Suprapubic skin (tissue), 4 donors: ENCODE measurements at regions not wholly inside any gene's neighbourhood (a gene's known extent, or its start where the extent isn't known, plus 50 kb on each side); places are given as distances from the start of the nearest gene placed in this dataset.

Experiments
- DNase-seq, 2 donors: peaks; one replicate each; pipeline ENCODE4 v3.0.0-alpha.2; 2019; ENCODE audit warnings: low spot score in 2 of 2
- H3K27ac ChIP-seq: fragments of 200-600 bp; sonication (generic); one replicate; pipeline ENCODE4 v1.5.1; 2019
- H3K27me3 ChIP-seq: fragments of 200-600 bp; sonication (generic); one replicate; pipeline ENCODE4 v1.5.1; 2019
- H3K36me3 ChIP-seq: fragments of 200-600 bp; sonication (generic); one replicate; pipeline ENCODE4 v1.5.1; 2019
- H3K4me1 ChIP-seq: fragments of 200-600 bp; sonication (generic); one replicate; pipeline ENCODE4 v1.5.1; 2019
- H3K4me3 ChIP-seq: fragments of 200-600 bp; sonication (generic); one replicate; pipeline ENCODE4 v1.5.1; 2019; ENCODE audit warnings: mild to moderate bottlenecking
- H3K9me3 ChIP-seq: fragments of 200-600 bp; sonication (generic); one replicate; pipeline ENCODE4 v1.5.1; 2019
- EP300 ChIP-seq: sonication (generic); formaldehyde crosslinking; IDR thresholded peaks from one replicate; pipeline ENCODE4 v1.6.1; 2017; ENCODE audit warnings: antibody characterized with exemption
- POLR2A ChIP-seq, 2 donors: fragments of 450-650 bp; IDR thresholded peaks; one replicate each; pipeline ENCODE4 v1.6.1; 2017; ENCODE audit warnings: antibody characterized with exemption in 2 of 2, mild to moderate bottlenecking in 2 of 2, moderate library complexity in 2 of 2
- POLR2AphosphoS5 ChIP-seq, 3 donors: sonication (generic); formaldehyde crosslinking; IDR thresholded peaks; one replicate each; pipeline ENCODE4 v1.6.1; 2017; ENCODE audit warnings: antibody characterized with exemption in 3 of 3
- WGBS: methylation state at CpG from one replicate; pipeline ENCODE4 v1.1.5; 2018; 5-methylcytosine and 5-hydroxymethylcytosine counted together
- TF ChIP-seq, protein P1 (sequence below), 2 donors: fragments of 200-600 bp in 1 of 2; fragments of 450-650 bp in 1 of 2; sonication (generic) in 1 of 2; IDR thresholded peaks; one replicate each; pipeline ENCODE4 v1.5.1; 2016 to 2019; ENCODE audit warnings: antibody characterized with exemption in 2 of 2, mild to moderate bottlenecking in 1 of 2, moderate library complexity in 1 of 2

DNA sequence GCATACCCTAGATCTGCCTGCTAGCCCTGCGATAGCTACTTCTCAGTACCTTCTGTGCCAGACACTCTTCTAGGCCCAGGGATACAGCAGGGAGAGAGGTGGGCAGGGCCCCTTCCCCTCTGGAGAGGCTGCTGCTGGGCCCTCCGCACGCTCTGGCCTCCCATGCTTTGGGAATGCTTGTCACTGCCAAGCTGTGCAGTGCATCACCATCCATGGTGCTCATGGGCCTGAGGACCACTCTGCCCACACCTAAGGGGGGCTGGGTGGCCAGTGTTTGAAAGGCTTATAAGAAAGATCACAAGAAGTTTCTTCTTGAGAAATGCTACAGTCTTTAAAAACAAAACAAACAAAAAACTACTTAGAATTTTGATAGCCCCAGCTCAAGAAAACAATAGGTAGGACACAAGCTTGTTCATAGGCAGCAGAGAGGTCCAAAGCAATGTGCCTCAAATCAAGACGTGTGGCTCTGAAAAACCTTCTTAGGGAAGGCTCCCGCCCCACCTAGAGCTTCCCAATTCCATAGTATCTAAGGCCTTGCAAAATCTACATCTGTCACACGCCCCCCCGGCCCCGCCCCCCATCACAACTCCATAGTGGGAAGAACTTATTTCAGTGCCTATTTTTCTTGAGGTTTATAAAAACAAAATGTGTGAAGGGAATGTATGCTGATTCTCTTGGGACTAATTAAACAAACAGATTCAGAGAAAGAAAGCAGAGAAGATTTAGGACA lies 145.8 kb downstream of the TM9SF2 start:
- WGBS, result 85% methylated on average over 8 of the region's 8 CpGs
- H3K4me3 ChIP-seq, result no peak overlapping the region
- no peaks in the 10 kb centered on the region for H3K36me3 ChIP-seq
- no peaks in the 10 kb centered on the region for H3K27me3 ChIP-seq
- TF ChIP-seq POLR2AphosphoS5 (IDR thresholded peaks at IDR 0.05) (no peak), EP300 (no peak), POLR2A (IDR thresholded peaks at IDR 0.05) (no peak)
- TF ChIP-seq, protein P1, sequence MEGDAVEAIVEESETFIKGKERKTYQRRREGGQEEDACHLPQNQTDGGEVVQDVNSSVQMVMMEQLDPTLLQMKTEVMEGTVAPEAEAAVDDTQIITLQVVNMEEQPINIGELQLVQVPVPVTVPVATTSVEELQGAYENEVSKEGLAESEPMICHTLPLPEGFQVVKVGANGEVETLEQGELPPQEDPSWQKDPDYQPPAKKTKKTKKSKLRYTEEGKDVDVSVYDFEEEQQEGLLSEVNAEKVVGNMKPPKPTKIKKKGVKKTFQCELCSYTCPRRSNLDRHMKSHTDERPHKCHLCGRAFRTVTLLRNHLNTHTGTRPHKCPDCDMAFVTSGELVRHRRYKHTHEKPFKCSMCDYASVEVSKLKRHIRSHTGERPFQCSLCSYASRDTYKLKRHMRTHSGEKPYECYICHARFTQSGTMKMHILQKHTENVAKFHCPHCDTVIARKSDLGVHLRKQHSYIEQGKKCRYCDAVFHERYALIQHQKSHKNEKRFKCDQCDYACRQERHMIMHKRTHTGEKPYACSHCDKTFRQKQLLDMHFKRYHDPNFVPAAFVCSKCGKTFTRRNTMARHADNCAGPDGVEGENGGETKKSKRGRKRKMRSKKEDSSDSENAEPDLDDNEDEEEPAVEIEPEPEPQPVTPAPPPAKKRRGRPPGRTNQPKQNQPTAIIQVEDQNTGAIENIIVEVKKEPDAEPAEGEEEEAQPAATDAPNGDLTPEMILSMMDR (IDR thresholded peaks at IDR 0.05), result no peak
- no peaks in the 10 kb centered on the region for H3K9me3 ChIP-seq
- no peak overlapping the region for H3K27ac ChIP-seq
- no peak for DNase-seq
- H3K4me1 ChIP-seq, result no peaks in the 10 kb centered on the region

GRCh38 chr13:99642841-99643240 lies 141.6 kb downstream of the TM9SF2 start:
- Histone ChIP-seq H3K9me3 (no peaks in the 10 kb centered on the region), H3K36me3 (no peaks in the 10 kb centered on the region), H3K27me3 (no peaks in the 10 kb centered on the region), H3K4me3 (no peak overlapping the region), H3K27ac (no peak overlapping the region), H3K4me1 (no peaks in the 10 kb centered on the region)
- DNase-seq, result no peak
- TF ChIP-seq POLR2AphosphoS5 (IDR thresholded peaks at IDR 0.05) (no peak), POLR2A (IDR thresholded peaks at IDR 0.05) (no peak), EP300 (no peak)
- TF ChIP-seq, protein P1 (IDR thresholded peaks at IDR 0.05), result no peak
- 99% methylated on average over 3 of the region's 3 CpGs for WGBS

DNA sequence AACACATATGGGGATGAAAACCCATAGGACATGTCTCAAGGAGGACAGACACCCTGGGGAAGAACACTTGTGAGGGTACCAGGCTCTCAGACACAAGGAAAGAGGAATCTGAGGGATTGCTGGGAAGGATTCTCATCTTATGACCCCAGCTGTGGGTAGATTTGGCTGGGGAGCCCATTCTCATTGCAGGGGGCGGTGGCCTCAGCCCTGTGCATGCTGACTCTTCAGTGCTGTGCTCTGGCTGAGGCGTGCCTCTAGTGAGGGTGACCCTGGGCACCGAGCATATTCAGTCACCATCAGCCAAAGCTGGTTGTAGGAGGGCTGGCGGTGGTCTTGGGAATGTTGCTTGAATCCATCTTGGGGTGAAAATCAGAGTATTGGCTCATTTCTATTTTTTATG lies 140.7 kb downstream of the TM9SF2 start:
- H3K4me1 ChIP-seq, result no peaks in the 10 kb centered on the region
- TF ChIP-seq, protein P1 (IDR thresholded peaks at IDR 0.05), result no peak
- TF ChIP-seq POLR2AphosphoS5 (IDR thresholded peaks at IDR 0.05) (no peak), EP300 (no peak), POLR2A (IDR thresholded peaks at IDR 0.05) (no peak)
- H3K4me3 ChIP-seq, result no peak overlapping the region
- DNase-seq, result no peak
- H3K36me3 ChIP-seq, result no peaks in the 10 kb centered on the region
- H3K9me3 ChIP-seq, result no peaks in the 10 kb centered on the region
- H3K27me3 ChIP-seq, result no peaks in the 10 kb centered on the region
- H3K27ac ChIP-seq, result no peak overlapping the region
- WGBS, result 96% methylated on average over 3 of the region's 4 CpGs

GRCh38 chr13:99640260-99640659 lies 139.0 kb downstream of the TM9SF2 start:
- H3K9me3 ChIP-seq, result no peaks in the 10 kb centered on the region
- H3K36me3 ChIP-seq, result no peaks in the 10 kb centered on the region
- TF ChIP-seq POLR2AphosphoS5 (IDR thresholded peaks at IDR 0.05), result no peak
- TF ChIP-seq EP300, result no peak
- TF ChIP-seq, protein P1 (IDR thresholded peaks at IDR 0.05), result no peak
- no peak for TF ChIP-seq POLR2A (IDR thresholded peaks at IDR 0.05)
- 89% methylated on average over 3 of the region's 3 CpGs for WGBS
- H3K4me3 ChIP-seq, result no peak overlapping the region
- H3K4me1 ChIP-seq, result no peaks in the 10 kb centered on the region
- H3K27ac ChIP-seq, result no peak overlapping the region
- no peaks in the 10 kb centered on the region for H3K27me3 ChIP-seq
- DNase-seq, result no peak

DNA sequence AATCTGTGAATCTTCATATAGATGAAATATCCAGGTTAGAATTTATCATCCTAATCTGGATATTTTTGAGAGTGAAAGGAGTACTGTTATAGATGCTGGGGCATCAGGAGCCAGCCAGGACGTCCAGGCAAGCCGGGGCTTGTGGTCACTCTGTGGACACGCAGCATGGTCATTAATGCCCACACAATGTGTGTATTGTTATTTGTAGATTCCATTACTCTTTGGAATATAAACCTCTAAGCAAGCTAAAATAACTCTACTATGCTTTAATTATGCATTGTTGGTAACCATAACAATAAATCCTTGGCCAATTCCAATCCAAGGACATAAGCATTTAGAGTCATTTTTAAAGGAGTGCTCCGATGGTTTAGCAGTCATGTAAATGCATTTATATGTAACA lies 137.9 kb downstream of the TM9SF2 start:
- no peak overlapping the region for H3K27ac ChIP-seq
- WGBS, result 83% methylated on average over 4 of the region's 4 CpGs
- no peak for TF ChIP-seq EP300
- no peak for TF ChIP-seq POLR2AphosphoS5 (IDR thresholded peaks at IDR 0.05)
- TF ChIP-seq, protein P1 (IDR thresholded peaks at IDR 0.05), result no peak
- TF ChIP-seq POLR2A (IDR thresholded peaks at IDR 0.05), result no peak
- H3K4me3 ChIP-seq, result no peak overlapping the region
- no peaks in the 10 kb centered on the region for H3K9me3 ChIP-seq
- H3K4me1 ChIP-seq, result no peaks in the 10 kb centered on the region
- H3K36me3 ChIP-seq, result no peaks in the 10 kb centered on the region
- no peak for DNase-seq
- H3K27me3 ChIP-seq, result no peaks in the 10 kb centered on the region
